ENCODE measurements at regions not wholly inside any gene's neighbourhood (a gene's known extent, or its start where the extent isn't known, plus 50 kb on each side); places are given as distances from the start of the nearest gene placed in this dataset.

DNA sequence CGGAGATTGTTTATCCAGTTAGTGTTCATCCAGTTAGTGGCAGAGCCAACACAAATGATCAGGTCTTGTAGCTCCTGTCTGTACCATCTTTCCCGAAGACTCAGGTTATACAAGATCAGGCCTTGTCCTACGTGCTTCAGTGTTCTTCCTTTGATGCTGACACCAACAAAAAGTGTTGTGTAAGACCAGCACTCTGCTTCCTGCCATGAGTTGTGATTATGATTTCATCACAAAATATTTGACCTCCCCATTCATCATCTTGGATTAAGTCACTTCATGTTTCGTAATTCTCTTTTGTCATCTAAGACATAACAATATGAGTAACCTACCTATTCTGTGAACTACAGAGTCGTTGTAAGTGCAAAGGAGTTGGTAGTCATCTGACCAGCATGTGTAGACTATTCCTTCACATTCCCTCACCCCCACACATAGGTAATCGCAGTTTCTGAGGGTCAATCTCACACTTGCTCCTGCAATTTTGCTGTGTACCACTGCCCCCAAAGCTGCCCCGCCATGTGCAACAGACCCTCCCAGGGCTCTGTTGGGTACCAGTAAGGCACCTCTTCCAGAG lies 135.6 kb upstream of the SLC22A23 start:
- no peak for DNase-seq (ENCODE audit: low spot score)
- intact Hi-C loops (cut with micrococcal nuclease) = no loop called here
- no peak overlapping the region for H3K27ac Mint-ChIP-seq
- H3K27me3 Mint-ChIP-seq (ENCODE audit: insufficient read depth) = peaks cover 7% of the 10 kb centered on the region
- no peaks in the 10 kb centered on the region for H3K4me1 Mint-ChIP-seq (ENCODE audit: low read depth)
- no peaks in the 10 kb centered on the region for H3K36me3 Mint-ChIP-seq (ENCODE audit: low read depth)
- no peaks in the 10 kb centered on the region for H3K9me3 Mint-ChIP-seq
- no peak overlapping the region for H3K4me3 Mint-ChIP-seq

DNA sequence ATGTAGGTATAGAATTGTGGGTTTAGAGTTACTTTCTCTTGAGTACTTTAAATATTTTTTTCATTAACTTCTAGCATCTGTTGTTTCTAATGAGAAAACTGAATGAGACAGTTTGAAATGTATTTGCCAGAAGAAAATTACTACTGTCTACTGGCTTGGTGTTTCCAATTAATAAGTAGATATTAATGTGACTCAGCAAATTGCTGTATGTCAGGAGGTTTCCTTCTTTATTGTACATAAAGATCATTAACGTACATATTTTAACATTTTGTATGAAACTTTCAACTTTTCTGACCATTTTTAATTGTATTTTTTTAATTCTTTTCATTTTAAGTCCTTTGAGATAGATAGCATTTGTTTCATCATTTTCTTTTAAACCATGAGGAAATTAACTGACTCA lies 135.1 kb upstream of the SLC22A23 start:
- H3K27ac Mint-ChIP-seq = no peak overlapping the region
- DNase-seq (ENCODE audit: low spot score) = no peak
- H3K36me3 Mint-ChIP-seq (ENCODE audit: low read depth) = no peaks in the 10 kb centered on the region
- H3K4me3 Mint-ChIP-seq = no peak overlapping the region
- H3K4me1 Mint-ChIP-seq (ENCODE audit: low read depth) = no peaks in the 10 kb centered on the region
- intact Hi-C loops (cut with micrococcal nuclease) = no loop called here
- no peaks in the 10 kb centered on the region for H3K9me3 Mint-ChIP-seq
- H3K27me3 Mint-ChIP-seq (ENCODE audit: insufficient read depth) = peaks cover 4% of the 10 kb centered on the region

GRCh38 chr6:3587660-3588059 lies 130.8 kb upstream of the SLC22A23 start:
- peaks cover 9% of the 10 kb centered on the region for H3K27me3 Mint-ChIP-seq (ENCODE audit: insufficient read depth)
- H3K9me3 Mint-ChIP-seq = no peaks in the 10 kb centered on the region
- H3K27ac Mint-ChIP-seq = no peak overlapping the region
- DNase-seq (ENCODE audit: low spot score) = no peak
- no peaks in the 10 kb centered on the region for H3K36me3 Mint-ChIP-seq (ENCODE audit: low read depth)
- intact Hi-C loops (cut with micrococcal nuclease) = no loop called here
- H3K4me3 Mint-ChIP-seq = no peak overlapping the region
- no peaks in the 10 kb centered on the region for H3K4me1 Mint-ChIP-seq (ENCODE audit: low read depth)

DNA sequence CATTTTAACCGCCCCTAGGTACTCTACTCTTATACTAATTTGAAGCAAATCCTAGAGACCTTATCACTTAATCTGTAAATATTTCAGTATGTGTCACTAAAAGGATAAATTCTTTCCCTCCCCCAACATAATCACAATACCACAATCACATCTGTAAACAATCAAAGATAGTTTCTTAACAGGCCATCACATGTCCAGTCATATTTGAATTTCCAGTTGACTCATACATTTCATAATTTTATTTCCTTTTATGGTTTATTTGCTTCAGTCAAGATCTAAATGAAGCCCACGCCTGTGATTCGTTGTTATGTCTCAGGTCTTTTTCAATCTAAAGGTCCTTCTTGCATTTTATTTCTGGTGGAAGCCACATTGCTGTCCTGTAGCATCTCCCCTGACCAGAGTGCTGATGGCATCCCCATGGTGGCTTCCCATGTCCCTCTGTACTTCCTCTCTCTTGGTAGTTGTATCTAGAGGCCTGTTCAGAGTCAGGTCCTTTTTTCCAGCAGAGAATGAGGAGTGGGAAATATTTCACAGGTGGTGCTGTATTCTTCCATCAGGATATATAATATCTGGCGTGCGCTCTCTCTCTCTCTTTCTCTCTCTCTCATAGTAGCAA lies 128.6 kb upstream of the SLC22A23 start:
- Mint-ChIP-seq H3K9me3 (no peaks in the 10 kb centered on the region), H3K27me3 (ENCODE audit: insufficient read depth) (peaks cover 15% of the 10 kb centered on the region), H3K27ac (no peak overlapping the region), H3K4me3 (no peak overlapping the region), H3K4me1 (ENCODE audit: low read depth) (no peaks in the 10 kb centered on the region), H3K36me3 (ENCODE audit: low read depth) (no peaks in the 10 kb centered on the region)
- intact Hi-C loops (cut with micrococcal nuclease) = no loop called here
- no peak for DNase-seq (ENCODE audit: low spot score)

- no peak overlapping the region for H3K27ac Mint-ChIP-seq
- H3K9me3 Mint-ChIP-seq = no peaks in the 10 kb centered on the region
- intact Hi-C loops (cut with micrococcal nuclease) = no loop called here
- no peak overlapping the region for H3K4me3 Mint-ChIP-seq
- no peaks in the 10 kb centered on the region for H3K36me3 Mint-ChIP-seq (ENCODE audit: low read depth)
- no peak for DNase-seq (ENCODE audit: low spot score)
- H3K27me3 Mint-ChIP-seq (ENCODE audit: insufficient read depth) = peaks cover 13% of the 10 kb centered on the region
- no peaks in the 10 kb centered on the region for H3K4me1 Mint-ChIP-seq (ENCODE audit: low read depth)
These were observed 127.8 kb upstream of the SLC22A23 start for GRCh38 chr6:3584606-3585005.

- peaks cover 13% of the 10 kb centered on the region for H3K27me3 Mint-ChIP-seq (ENCODE audit: insufficient read depth)
These were observed 124.6 kb upstream of the SLC22A23 start for GRCh38 chr6:3581469-3581868.

GRCh38 chr6:3579652-3580175 lies 122.9 kb upstream of the SLC22A23 start:
- H3K9me3 Mint-ChIP-seq = no peaks in the 10 kb centered on the region
- no peak overlapping the region for H3K4me3 Mint-ChIP-seq

More at GRCh38 chr6:3581469-3581868, 124.6 kb upstream of the SLC22A23 start:
- Mint-ChIP-seq H3K4me3 (no peak overlapping the region), H3K4me1 (ENCODE audit: low read depth) (no peaks in the 10 kb centered on the region), H3K27ac (no peak overlapping the region), H3K9me3 (no peaks in the 10 kb centered on the region), H3K36me3 (ENCODE audit: low read depth) (no peaks in the 10 kb centered on the region)
- intact Hi-C loops (cut with micrococcal nuclease) = no loop called here
- no peak for DNase-seq (ENCODE audit: low spot score)

DNA sequence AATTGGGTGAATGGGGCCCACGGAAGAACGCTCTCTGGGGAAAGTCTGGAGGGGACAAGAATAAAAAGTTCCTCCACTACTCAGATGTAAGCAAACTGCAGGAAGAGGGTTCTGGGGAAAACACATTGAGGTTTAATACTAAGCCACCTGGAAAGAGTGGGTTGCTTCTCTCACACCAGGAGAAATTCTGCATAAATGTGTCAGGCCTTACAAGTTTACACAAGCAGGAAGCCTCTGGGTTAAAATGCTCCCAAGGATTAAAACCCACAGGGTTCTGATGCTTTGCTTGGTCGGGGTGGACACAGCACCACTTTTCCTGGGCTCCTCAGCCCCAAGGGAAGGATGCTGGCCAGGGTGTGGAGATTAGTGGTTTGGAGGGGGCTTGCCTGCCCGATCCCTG lies 122.1 kb upstream of the SLC22A23 start:
- no peaks in the 10 kb centered on the region for H3K4me1 Mint-ChIP-seq (ENCODE audit: low read depth)
- H3K9me3 Mint-ChIP-seq = no peaks in the 10 kb centered on the region
- intact Hi-C loops (cut with micrococcal nuclease) = no loop called here
- H3K27me3 Mint-ChIP-seq (ENCODE audit: insufficient read depth) = peaks cover 12% of the 10 kb centered on the region
- no peak overlapping the region for H3K27ac Mint-ChIP-seq
- H3K4me3 Mint-ChIP-seq = no peak overlapping the region
- no peaks in the 10 kb centered on the region for H3K36me3 Mint-ChIP-seq (ENCODE audit: low read depth)
- no peak for DNase-seq (ENCODE audit: low spot score)

More at GRCh38 chr6:3579652-3580175, 122.9 kb upstream of the SLC22A23 start:
- peaks cover 12% of the 10 kb centered on the region for H3K27me3 Mint-ChIP-seq (ENCODE audit: insufficient read depth)
- no peak overlapping the region for H3K27ac Mint-ChIP-seq
- intact Hi-C loops (cut with micrococcal nuclease) = no loop called here
- no peaks in the 10 kb centered on the region for H3K4me1 Mint-ChIP-seq (ENCODE audit: low read depth)
- no peaks in the 10 kb centered on the region for H3K36me3 Mint-ChIP-seq (ENCODE audit: low read depth)
- DNase-seq (ENCODE audit: low spot score) = no peak

- H3K4me1 Mint-ChIP-seq (ENCODE audit: low read depth) = no peaks in the 10 kb centered on the region
- H3K27me3 Mint-ChIP-seq (ENCODE audit: insufficient read depth) = peaks cover 8% of the 10 kb centered on the region
These were observed 120.7 kb upstream of the SLC22A23 start for GRCh38 chr6:3577517-3577916.

GRCh38 chr6:3575701-3576100 lies 118.9 kb upstream of the SLC22A23 start:
- no peaks in the 10 kb centered on the region for H3K9me3 Mint-ChIP-seq
- H3K36me3 Mint-ChIP-seq (ENCODE audit: low read depth) = no peaks in the 10 kb centered on the region
- no peak overlapping the region for H3K4me3 Mint-ChIP-seq
- no peak for DNase-seq (ENCODE audit: low spot score)
- H3K27me3 Mint-ChIP-seq (ENCODE audit: insufficient read depth) = no peaks in the 10 kb centered on the region
- H3K27ac Mint-ChIP-seq = no peak overlapping the region
- intact Hi-C loops (cut with micrococcal nuclease) = no loop called here
- no peaks in the 10 kb centered on the region for H3K4me1 Mint-ChIP-seq (ENCODE audit: low read depth)

More at GRCh38 chr6:3577517-3577916, 120.7 kb upstream of the SLC22A23 start:
- H3K27ac Mint-ChIP-seq = no peak overlapping the region
- H3K4me3 Mint-ChIP-seq = no peak overlapping the region
- H3K36me3 Mint-ChIP-seq (ENCODE audit: low read depth) = no peaks in the 10 kb centered on the region
- intact Hi-C loops (cut with micrococcal nuclease) = no loop called here
- no peaks in the 10 kb centered on the region for H3K9me3 Mint-ChIP-seq
- DNase-seq (ENCODE audit: low spot score) = no peak

DNA sequence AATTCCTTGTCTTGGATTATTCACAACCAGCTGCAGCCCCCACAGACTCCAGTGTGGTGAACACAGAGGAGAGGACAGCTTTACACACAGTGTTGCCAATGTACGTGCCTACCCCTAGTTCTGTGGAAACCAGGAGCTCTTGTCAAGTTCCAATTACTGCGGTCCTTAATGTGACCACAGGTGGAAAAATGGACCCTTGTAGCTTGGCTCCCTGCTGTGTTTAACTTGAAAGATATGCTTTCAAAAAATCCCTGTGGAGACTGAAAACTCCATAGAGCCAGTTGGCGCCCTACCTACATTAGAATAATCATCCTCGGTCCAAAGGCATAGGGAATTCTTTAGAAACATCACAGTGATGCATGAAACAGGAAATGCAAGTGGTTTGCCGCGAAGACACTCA lies 118.3 kb upstream of the SLC22A23 start:
- H3K27ac Mint-ChIP-seq = no peak overlapping the region
- H3K9me3 Mint-ChIP-seq = no peaks in the 10 kb centered on the region
- intact Hi-C loops (cut with micrococcal nuclease) = no loop called here
- H3K4me3 Mint-ChIP-seq = no peak overlapping the region
- no peaks in the 10 kb centered on the region for H3K4me1 Mint-ChIP-seq (ENCODE audit: low read depth)
- no peaks in the 10 kb centered on the region for H3K27me3 Mint-ChIP-seq (ENCODE audit: insufficient read depth)
- no peaks in the 10 kb centered on the region for H3K36me3 Mint-ChIP-seq (ENCODE audit: low read depth)
- DNase-seq (ENCODE audit: low spot score) = no peak

DNA sequence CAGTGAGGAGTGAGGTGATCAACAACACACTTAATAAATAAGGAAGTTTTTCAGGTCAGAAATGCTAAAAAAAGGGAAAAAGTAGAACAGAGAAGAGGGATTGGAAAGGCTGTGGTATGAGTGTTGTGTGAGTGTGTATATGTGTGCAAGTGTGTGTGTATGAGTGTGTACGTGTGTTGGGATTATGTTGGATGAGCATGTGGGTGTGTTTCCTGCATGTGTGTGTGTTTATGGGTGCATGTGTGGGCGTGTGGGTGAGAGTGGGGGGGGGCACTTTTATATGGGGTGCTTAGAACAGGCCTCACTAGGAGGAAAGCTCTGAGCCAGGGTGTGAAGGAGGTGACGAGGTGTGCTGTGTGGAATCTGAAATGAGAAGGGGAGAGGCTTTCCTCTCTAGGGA lies 116.8 kb upstream of the SLC22A23 start:
- intact Hi-C loops (cut with micrococcal nuclease) = no loop called here
- no peak for DNase-seq (ENCODE audit: low spot score)
- no peaks in the 10 kb centered on the region for H3K4me1 Mint-ChIP-seq (ENCODE audit: low read depth)
- no peak overlapping the region for H3K4me3 Mint-ChIP-seq
- H3K36me3 Mint-ChIP-seq (ENCODE audit: low read depth) = no peaks in the 10 kb centered on the region
- H3K27me3 Mint-ChIP-seq (ENCODE audit: insufficient read depth) = peaks cover under 1% of the 10 kb centered on the region
- no peak overlapping the region for H3K27ac Mint-ChIP-seq
- no peaks in the 10 kb centered on the region for H3K9me3 Mint-ChIP-seq

DNA sequence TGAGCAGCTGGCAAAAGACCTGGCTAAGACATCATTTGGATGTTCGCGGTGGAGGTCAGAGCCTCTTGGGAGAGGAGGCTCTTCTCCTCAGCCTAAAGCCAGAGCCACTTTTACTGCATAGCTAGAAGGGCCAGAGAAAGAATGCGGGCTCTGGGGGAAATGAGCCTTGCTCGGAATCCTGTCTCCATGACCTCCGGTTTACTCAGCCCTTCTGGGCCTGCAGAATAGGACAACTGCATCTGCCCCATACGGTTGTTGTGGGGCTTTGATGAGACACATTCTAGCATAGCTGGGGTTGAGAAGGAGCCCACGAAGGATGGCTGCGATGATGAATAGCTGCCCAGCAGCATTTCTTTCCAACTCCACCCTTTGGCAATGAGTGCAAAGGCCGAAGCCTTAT lies 115.0 kb upstream of the SLC22A23 start:
- Mint-ChIP-seq H3K4me3 (no peak overlapping the region), H3K27ac (no peak overlapping the region), H3K36me3 (ENCODE audit: low read depth) (no peaks in the 10 kb centered on the region), H3K9me3 (no peaks in the 10 kb centered on the region), H3K4me1 (ENCODE audit: low read depth) (no peaks in the 10 kb centered on the region), H3K27me3 (ENCODE audit: insufficient read depth) (peaks cover 2% of the 10 kb centered on the region)
- intact Hi-C loops (cut with micrococcal nuclease) = no loop called here
- no peak for DNase-seq (ENCODE audit: low spot score)

Data from activated T-helper 1 cell treated with anti-CD3 and anti-CD28 coated beads, Interleukin-12 subunit alpha, Interleukin-12 subunit beta, Interleukin-2, Interleukin-4 antibody, amounts not matched to agents 30 ng/mL and 10 ng/mL and 1 ng/mL, durations not matched to agents 14 hours and 24 hours and 36 hours (primary cell).